RWPE1 (cell line): ENCODE measurements at regions not wholly inside any gene's neighbourhood (a gene's known extent, or its start where the extent isn't known, plus 50 kb on each side); places are given as distances from the start of the nearest gene placed in this dataset.

ENCODE experiments used
- CTCF ChIA-PET: fragments of 350-600 bp; sonication (Branson Sonifier 250); formaldehyde crosslinking; extraction: SDS; loops from one replicate; lab custom pipeline; 2021; lab: Yijun Ruan, JAX
- POLR2A ChIA-PET: fragments of 400-600 bp; formaldehyde crosslinking; extraction: SDS; loops from one replicate; lab custom pipeline; 2020; ENCODE audit warnings: antibody characterized with exemption; ENCODE audit not compliant: low non-redundant PET; lab: Yijun Ruan, JAX
- DNase-seq: peaks from one replicate; pipeline ENCODE4 v3.0.0; 2012; ENCODE audit warnings: low spot score
- H3K27ac ChIP-seq: fragments of 450-650 bp; 2 replicates; pipeline ENCODE4 v1.5.1; 2017
- TF ChIP-seq, protein P1 (sequence below): fragments of 450-650 bp; conservative IDR thresholded peaks from 2 replicates; pipeline ENCODE4 v1.5.1; 2017; ENCODE audit warnings: low read depth, mild to moderate bottlenecking

DNA sequence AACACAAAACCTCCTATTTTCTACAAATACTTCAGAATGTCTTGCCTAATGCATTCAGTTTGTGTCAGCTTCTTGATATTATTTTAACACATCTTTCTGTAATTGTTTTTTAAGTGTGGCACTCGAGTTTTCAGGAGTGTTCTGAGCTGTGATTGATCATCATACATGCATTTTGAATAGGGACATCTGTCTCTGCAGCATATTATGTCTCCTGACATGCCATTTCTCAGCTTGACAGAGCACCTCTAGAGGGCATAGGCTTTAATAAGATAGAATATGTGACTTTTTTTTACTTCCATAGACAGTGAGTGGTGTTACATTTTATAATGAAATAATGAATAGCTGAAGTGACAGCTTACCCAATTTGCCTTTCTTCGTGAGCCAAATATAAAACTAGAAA is 219.2 kb upstream of the HDAC9 start:
- ChIA-PET POLR2A (no interaction called here), CTCF (interaction anchor here (0.5 to 1.2 kb wide), 2 partner anchors 8 to 237 kb away, joined by 4 read pairs; no protein-coding TSS in a partner anchor)
- no peak overlapping the region for H3K27ac ChIP-seq
- DNase-seq: no peak
- TF ChIP-seq, protein P1, sequence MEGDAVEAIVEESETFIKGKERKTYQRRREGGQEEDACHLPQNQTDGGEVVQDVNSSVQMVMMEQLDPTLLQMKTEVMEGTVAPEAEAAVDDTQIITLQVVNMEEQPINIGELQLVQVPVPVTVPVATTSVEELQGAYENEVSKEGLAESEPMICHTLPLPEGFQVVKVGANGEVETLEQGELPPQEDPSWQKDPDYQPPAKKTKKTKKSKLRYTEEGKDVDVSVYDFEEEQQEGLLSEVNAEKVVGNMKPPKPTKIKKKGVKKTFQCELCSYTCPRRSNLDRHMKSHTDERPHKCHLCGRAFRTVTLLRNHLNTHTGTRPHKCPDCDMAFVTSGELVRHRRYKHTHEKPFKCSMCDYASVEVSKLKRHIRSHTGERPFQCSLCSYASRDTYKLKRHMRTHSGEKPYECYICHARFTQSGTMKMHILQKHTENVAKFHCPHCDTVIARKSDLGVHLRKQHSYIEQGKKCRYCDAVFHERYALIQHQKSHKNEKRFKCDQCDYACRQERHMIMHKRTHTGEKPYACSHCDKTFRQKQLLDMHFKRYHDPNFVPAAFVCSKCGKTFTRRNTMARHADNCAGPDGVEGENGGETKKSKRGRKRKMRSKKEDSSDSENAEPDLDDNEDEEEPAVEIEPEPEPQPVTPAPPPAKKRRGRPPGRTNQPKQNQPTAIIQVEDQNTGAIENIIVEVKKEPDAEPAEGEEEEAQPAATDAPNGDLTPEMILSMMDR: no peak

DNA sequence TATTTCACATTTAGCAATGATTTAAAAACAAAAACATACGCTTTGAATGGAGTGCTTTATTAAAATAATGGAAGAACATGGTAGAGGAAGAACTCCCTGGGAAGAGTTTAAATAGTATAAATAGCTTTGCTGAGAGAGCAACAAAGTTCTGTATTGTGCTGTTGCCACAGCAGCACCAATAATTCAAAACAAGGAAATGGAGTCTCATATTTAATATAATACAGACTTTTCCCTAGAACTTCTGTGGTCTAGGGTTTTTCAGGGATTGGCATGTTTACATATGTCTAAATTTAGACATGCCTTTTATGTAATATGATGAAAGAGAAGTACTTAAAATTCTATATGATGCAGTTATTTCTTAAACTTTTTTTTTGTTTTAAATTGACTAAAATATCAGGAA is 217.2 kb upstream of the HDAC9 start:
- TF ChIP-seq, protein P1: no peak
- DNase-seq: no peak
- POLR2A ChIA-PET: no interaction called here
- H3K27ac ChIP-seq: no peak overlapping the region
- CTCF ChIA-PET: no interaction called here

- CTCF ChIA-PET: no interaction called here
- H3K27ac ChIP-seq: no peak overlapping the region
- DNase-seq: no peak
- TF ChIP-seq, protein P1: no peak
- POLR2A ChIA-PET: no interaction called here
These were observed 212.5 kb upstream of the HDAC9 start for GRCh38 chr7:18283045-18283444.

- no peak overlapping the region for H3K27ac ChIP-seq
- ChIA-PET CTCF (no interaction called here), POLR2A (no interaction called here)
- no peak for DNase-seq
- TF ChIP-seq, protein P1: no peak
These were observed 208.1 kb upstream of the HDAC9 start for GRCh38 chr7:18287482-18287881.

DNA sequence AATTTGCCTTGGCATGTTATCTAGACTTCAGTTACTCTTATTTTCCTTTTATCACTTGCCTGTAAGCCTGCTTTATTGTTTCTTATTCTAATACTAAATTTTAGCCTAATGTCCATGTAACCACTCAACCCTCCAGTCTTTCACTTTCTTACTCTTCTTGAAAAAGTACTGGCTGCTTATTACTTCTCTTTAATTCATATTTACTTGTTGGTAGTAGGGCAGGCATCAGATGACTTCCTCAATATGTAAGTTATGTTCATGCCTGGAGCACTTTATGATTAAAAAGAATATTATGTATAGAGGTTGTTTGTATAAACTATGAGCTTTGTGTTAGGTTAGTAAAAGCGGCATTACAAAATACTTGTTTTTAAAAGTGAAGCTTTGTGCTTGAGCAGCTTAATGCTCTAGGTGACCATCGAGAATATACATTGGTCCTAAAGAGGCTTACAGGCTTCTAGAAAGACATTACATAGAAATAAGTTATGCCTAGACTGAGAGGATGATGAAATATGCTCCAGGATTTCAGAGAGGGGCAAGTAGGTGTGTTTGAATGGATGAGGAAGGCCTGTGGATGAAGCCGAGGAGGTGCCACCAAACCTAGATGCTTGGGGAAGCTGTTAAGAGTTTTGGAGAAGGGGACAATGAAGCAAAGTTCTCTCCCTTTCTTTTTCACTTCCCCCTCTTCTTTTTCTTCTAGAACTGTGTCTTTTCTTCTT is 207.1 kb upstream of the HDAC9 start:
- DNase-seq: no peak
- ChIA-PET CTCF (interaction anchor here (0.8 kb wide), 1 partner anchor 71 kb away, joined by 5 read pairs; no protein-coding TSS in a partner anchor), POLR2A (no interaction called here)
- H3K27ac ChIP-seq: no peak overlapping the region
- TF ChIP-seq, protein P1: no peak

- TF ChIP-seq, protein P1: no peak
- DNase-seq: no peak
- no peak overlapping the region for H3K27ac ChIP-seq
- ChIA-PET CTCF (interaction anchor here (0.5 to 0.6 kb wide), 2 partner anchors 78 to 138 kb away, joined by 3 read pairs; no protein-coding TSS in a partner anchor), POLR2A (no interaction called here)
These were observed 205.8 kb upstream of the HDAC9 start for GRCh38 chr7:18289788-18290187.
